Nephron (organoid): ENCODE measurements at regions not wholly inside any gene's neighbourhood (a gene's known extent, or its start where the extent isn't known, plus 50 kb on each side); places are given as distances from the start of the nearest gene placed in this dataset.

ENCODE experiments used
- H3K27ac Mint-ChIP-seq, 3 experiments: 2 replicates each; pipeline ENCODE4 v1.8.0; 2020; ENCODE audit warnings: mixed read lengths in 3 of 3, mild to moderate bottlenecking in 2 of 3, moderate library complexity in 1 of 3
- H3K27me3 Mint-ChIP-seq: 2 replicates; pipeline ENCODE4 v1.8.0; 2021; ENCODE audit warnings: low read depth, mild to moderate bottlenecking, moderate library complexity, mixed read lengths
- H3K36me3 Mint-ChIP-seq: 2 replicates; pipeline ENCODE4 v1.8.0; 2020; ENCODE audit warnings: low read depth, mixed read lengths
- H3K4me1 Mint-ChIP-seq: 2 replicates; pipeline ENCODE4 v1.8.0; 2020; ENCODE audit warnings: mixed read lengths
- H3K4me3 Mint-ChIP-seq, 3 experiments: 2 replicates each; pipeline ENCODE4 v1.8.0; 2020; ENCODE audit warnings: mild to moderate bottlenecking in 3 of 3, mixed read lengths in 3 of 3, moderate library complexity in 2 of 3
- H3K9me3 Mint-ChIP-seq: 2 replicates; pipeline ENCODE4 v1.8.0; 2020; ENCODE audit warnings: mixed read lengths
- CTCF ChIP-seq, 3 experiments: fragments of 200-600 bp; sonication (generic); IDR thresholded peaks; one replicate each; pipeline ENCODE4 v1.5.0; 2021; ENCODE audit warnings: antibody characterized with exemption in 3 of 3; ENCODE audit not compliant: unreplicated experiment in 3 of 3

GRCh38 chr12:59155448-59155847 lies 235.1 kb upstream of the LRIG3 start:
- H3K4me1 Mint-ChIP-seq = no peaks in the 10 kb centered on the region
- H3K27me3 Mint-ChIP-seq = no peaks in the 10 kb centered on the region
- no peak for TF ChIP-seq CTCF (IDR thresholded peaks at IDR 0.05; ENCODE audit: unreplicated experiment in 3 of 3)
- H3K36me3 Mint-ChIP-seq = peaks cover 4% of the 10 kb centered on the region
- no peak overlapping the region for H3K4me3 Mint-ChIP-seq
- peaks cover 7% of the 10 kb centered on the region for H3K9me3 Mint-ChIP-seq
- H3K27ac Mint-ChIP-seq = no peak overlapping the region

- no peak overlapping the region for H3K27ac Mint-ChIP-seq
- no peak for TF ChIP-seq CTCF (IDR thresholded peaks at IDR 0.05; ENCODE audit: unreplicated experiment in 3 of 3)
- no peak overlapping the region for H3K4me3 Mint-ChIP-seq
- H3K4me1 Mint-ChIP-seq = peaks cover 5% of the 10 kb centered on the region
- H3K27me3 Mint-ChIP-seq = no peaks in the 10 kb centered on the region
- peaks cover 7% of the 10 kb centered on the region for H3K9me3 Mint-ChIP-seq
- no peaks in the 10 kb centered on the region for H3K36me3 Mint-ChIP-seq
Observed at GRCh38 chr12:59151243-59151642, 230.9 kb upstream of the LRIG3 start.

- Mint-ChIP-seq H3K9me3 (peaks cover 7% of the 10 kb centered on the region), H3K4me3 (no peak overlapping the region), H3K36me3 (no peaks in the 10 kb centered on the region), H3K27me3 (no peaks in the 10 kb centered on the region), H3K27ac (peak overlapping the region in 2 of 3 experiments; percentile 4 to 11), H3K4me1 (peaks cover 5% of the 10 kb centered on the region)
- peak; percentile 95 to 98 (median 95) for TF ChIP-seq CTCF (IDR thresholded peaks at IDR 0.05; ENCODE audit: unreplicated experiment in 3 of 3)
Observed at GRCh38 chr12:59149995-59150642, 229.8 kb upstream of the LRIG3 start.

- no peaks in the 10 kb centered on the region for H3K36me3 Mint-ChIP-seq
- peaks cover 7% of the 10 kb centered on the region for H3K9me3 Mint-ChIP-seq
- no peak overlapping the region for H3K27ac Mint-ChIP-seq
- no peak overlapping the region for H3K4me3 Mint-ChIP-seq
- peaks cover 13% of the 10 kb centered on the region for H3K4me1 Mint-ChIP-seq
- no peak for TF ChIP-seq CTCF (IDR thresholded peaks at IDR 0.05; ENCODE audit: unreplicated experiment in 3 of 3)
- H3K27me3 Mint-ChIP-seq = no peaks in the 10 kb centered on the region
Observed at GRCh38 chr12:59147791-59148190, 227.5 kb upstream of the LRIG3 start.

- TF ChIP-seq CTCF (IDR thresholded peaks at IDR 0.05; ENCODE audit: unreplicated experiment in 3 of 3) = no peak
- Mint-ChIP-seq H3K27ac (peak overlapping the region; percentile 11 to 94 (median 88)), H3K27me3 (peaks cover 3% of the 10 kb centered on the region), H3K36me3 (no peaks in the 10 kb centered on the region), H3K4me3 (no peak overlapping the region), H3K4me1 (peaks cover 14% of the 10 kb centered on the region), H3K9me3 (no peaks in the 10 kb centered on the region)
Observed at GRCh38 chr12:59142183-59142790, 222.0 kb upstream of the LRIG3 start.

- Mint-ChIP-seq H3K4me3 (no peak overlapping the region), H3K4me1 (no peaks in the 10 kb centered on the region), H3K9me3 (peaks cover 4% of the 10 kb centered on the region), H3K27me3 (peaks cover 3% of the 10 kb centered on the region), H3K27ac (no peak overlapping the region), H3K36me3 (no peaks in the 10 kb centered on the region)
- TF ChIP-seq CTCF (IDR thresholded peaks at IDR 0.05; ENCODE audit: unreplicated experiment in 3 of 3) = no peak
Observed at GRCh38 chr12:59134750-59135149, 214.4 kb upstream of the LRIG3 start.
